ENCODE measurements at regions not wholly inside any gene's neighbourhood (a gene's known extent, or its start where the extent isn't known, plus 50 kb on each side); places are given as distances from the start of the nearest gene placed in this dataset.
"Not testable (repeated sequence)": the region's sequence is repeated elsewhere in the genome, so short reads cannot be mapped to it uniquely, and the experiment has no call there.

- ATAC-seq (ENCODE audit: low read depth): no peak
- no peak overlapping the region for H3K27ac Mint-ChIP-seq
- peaks cover 4% of the 10 kb centered on the region for H3K27me3 Mint-ChIP-seq
- no peak for DNase-seq (ENCODE audit: low spot score in 2 of 2)
- no peak overlapping the region for H3K4me3 Mint-ChIP-seq
- no peaks in the 10 kb centered on the region for H3K9me3 Mint-ChIP-seq
- H3K36me3 Mint-ChIP-seq: no peaks in the 10 kb centered on the region
- no peaks in the 10 kb centered on the region for H3K4me1 Mint-ChIP-seq
These were observed 493.4 kb downstream of the MATN1 start for GRCh38 chr1:30229960-30230359.

- no peaks in the 10 kb centered on the region for H3K4me1 Mint-ChIP-seq
These were observed 493.8 kb downstream of the MATN1 start for GRCh38 chr1:30229557-30229956.

GRCh38 chr1:30226648-30227047 is 496.7 kb downstream of the MATN1 start:
- no peak overlapping the region for H3K27ac Mint-ChIP-seq
- no peaks in the 10 kb centered on the region for H3K36me3 Mint-ChIP-seq
- H3K4me1 Mint-ChIP-seq: no peaks in the 10 kb centered on the region
- H3K9me3 Mint-ChIP-seq: no peaks in the 10 kb centered on the region
- H3K27me3 Mint-ChIP-seq: peaks cover 6% of the 10 kb centered on the region
- ATAC-seq (ENCODE audit: low read depth) (no peak), DNase-seq (ENCODE audit: low spot score in 2 of 2) (no peak)
- H3K4me3 Mint-ChIP-seq: no peak overlapping the region

More at GRCh38 chr1:30229557-30229956, 493.8 kb downstream of the MATN1 start:
- Mint-ChIP-seq H3K27me3 (peaks cover 8% of the 10 kb centered on the region), H3K36me3 (no peaks in the 10 kb centered on the region), H3K4me3 (no peak overlapping the region), H3K9me3 (no peaks in the 10 kb centered on the region), H3K27ac (no peak overlapping the region)
- ATAC-seq (ENCODE audit: low read depth) (no peak), DNase-seq (ENCODE audit: low spot score in 2 of 2) (no peak)

- peaks cover 6% of the 10 kb centered on the region for H3K27me3 Mint-ChIP-seq
- no peaks in the 10 kb centered on the region for H3K9me3 Mint-ChIP-seq
- no peak overlapping the region for H3K4me3 Mint-ChIP-seq
- ATAC-seq (ENCODE audit: low read depth) (no peak), DNase-seq (ENCODE audit: low spot score in 2 of 2) (no peak)
- H3K4me1 Mint-ChIP-seq: no peaks in the 10 kb centered on the region
- H3K27ac Mint-ChIP-seq: no peak overlapping the region
- no peaks in the 10 kb centered on the region for H3K36me3 Mint-ChIP-seq
These were observed 498.0 kb downstream of the MATN1 start for GRCh38 chr1:30225357-30225756.

GRCh38 chr1:30219675-30220074 is 503.7 kb downstream of the MATN1 start:
- ATAC-seq (ENCODE audit: low read depth) (no peak), DNase-seq (ENCODE audit: low spot score in 2 of 2) (no peak)
- H3K4me1 Mint-ChIP-seq: no peaks in the 10 kb centered on the region
- H3K27me3 Mint-ChIP-seq: peaks cover 9% of the 10 kb centered on the region
- H3K36me3 Mint-ChIP-seq: no peaks in the 10 kb centered on the region
- H3K9me3 Mint-ChIP-seq: no peaks in the 10 kb centered on the region
- no peak overlapping the region for H3K27ac Mint-ChIP-seq
- no peak overlapping the region for H3K4me3 Mint-ChIP-seq

- Mint-ChIP-seq H3K27me3 (peaks cover 7% of the 10 kb centered on the region), H3K4me3 (no peak overlapping the region), H3K9me3 (no peaks in the 10 kb centered on the region), H3K4me1 (no peaks in the 10 kb centered on the region), H3K27ac (no peak overlapping the region), H3K36me3 (no peaks in the 10 kb centered on the region)
- no peak for ATAC-seq (ENCODE audit: low read depth)
- DNase-seq (ENCODE audit: low spot score in 2 of 2): no peak
These were observed 504.9 kb downstream of the MATN1 start for GRCh38 chr1:30218438-30218837.

- Mint-ChIP-seq H3K27me3 (peaks cover 10% of the 10 kb centered on the region), H3K9me3 (no peaks in the 10 kb centered on the region), H3K4me3 (no peak overlapping the region), H3K4me1 (no peaks in the 10 kb centered on the region), H3K27ac (no peak overlapping the region), H3K36me3 (no peaks in the 10 kb centered on the region)
- no peak for DNase-seq (ENCODE audit: low spot score in 2 of 2)
- ATAC-seq (ENCODE audit: low read depth): no peak
These were observed 506.8 kb downstream of the MATN1 start for GRCh38 chr1:30216602-30217001.

- no peak for ATAC-seq (ENCODE audit: low read depth)
- H3K27me3 Mint-ChIP-seq: peaks cover 3% of the 10 kb centered on the region
- DNase-seq (ENCODE audit: low spot score in 2 of 2): no peak
- no peaks in the 10 kb centered on the region for H3K4me1 Mint-ChIP-seq
- H3K27ac Mint-ChIP-seq: no peak overlapping the region
- H3K36me3 Mint-ChIP-seq: no peaks in the 10 kb centered on the region
- no peak overlapping the region for H3K4me3 Mint-ChIP-seq
- no peaks in the 10 kb centered on the region for H3K9me3 Mint-ChIP-seq
These were observed 509.4 kb downstream of the MATN1 start for GRCh38 chr1:30213936-30214335.

GRCh38 chr1:30207962-30208361 is 515.4 kb downstream of the MATN1 start:
- H3K36me3 Mint-ChIP-seq; H3K4me3 Mint-ChIP-seq; ATAC-seq (ENCODE audit: low read depth); DNase-seq (ENCODE audit: low spot score in 2 of 2); H3K27me3 Mint-ChIP-seq; H3K9me3 Mint-ChIP-seq; H3K27ac Mint-ChIP-seq; H3K4me1 Mint-ChIP-seq: not testable (repeated sequence)

GRCh38 chr1:30206631-30207030 is 516.8 kb downstream of the MATN1 start:
- DNase-seq (ENCODE audit: low spot score in 2 of 2); H3K9me3 Mint-ChIP-seq; H3K4me1 Mint-ChIP-seq; H3K27ac Mint-ChIP-seq; H3K4me3 Mint-ChIP-seq; H3K27me3 Mint-ChIP-seq; ATAC-seq (ENCODE audit: low read depth); H3K36me3 Mint-ChIP-seq: not testable (repeated sequence)

- not testable (repeated sequence) for ATAC-seq (ENCODE audit: low read depth); H3K27me3 Mint-ChIP-seq; H3K4me1 Mint-ChIP-seq; H3K27ac Mint-ChIP-seq; H3K9me3 Mint-ChIP-seq; DNase-seq (ENCODE audit: low spot score in 2 of 2); H3K4me3 Mint-ChIP-seq; H3K36me3 Mint-ChIP-seq
These were observed 518.5 kb downstream of the MATN1 start for GRCh38 chr1:30204916-30205315.

GRCh38 chr1:30201015-30201414 is 522.4 kb downstream of the MATN1 start:
- no peak for DNase-seq (ENCODE audit: low spot score in 2 of 2)
- H3K4me1 Mint-ChIP-seq: no peaks in the 10 kb centered on the region
- H3K4me3 Mint-ChIP-seq: no peak overlapping the region
- no peaks in the 10 kb centered on the region for H3K36me3 Mint-ChIP-seq
- H3K9me3 Mint-ChIP-seq: peaks cover 8% of the 10 kb centered on the region
- H3K27me3 Mint-ChIP-seq: peaks cover 11% of the 10 kb centered on the region
- H3K27ac Mint-ChIP-seq: no peak overlapping the region
- no peak for ATAC-seq (ENCODE audit: low read depth)

- Mint-ChIP-seq H3K27ac (no peak overlapping the region), H3K36me3 (no peaks in the 10 kb centered on the region), H3K9me3 (peaks cover 8% of the 10 kb centered on the region), H3K4me3 (no peak overlapping the region), H3K27me3 (peaks cover 13% of the 10 kb centered on the region), H3K4me1 (no peaks in the 10 kb centered on the region)
- no peak for ATAC-seq (ENCODE audit: low read depth)
- DNase-seq (ENCODE audit: low spot score in 2 of 2): no peak
These were observed 523.2 kb downstream of the MATN1 start for GRCh38 chr1:30200161-30200560.

GRCh38 chr1:30199563-30199962 is 523.8 kb downstream of the MATN1 start:
- H3K36me3 Mint-ChIP-seq: no peaks in the 10 kb centered on the region
- no peaks in the 10 kb centered on the region for H3K4me1 Mint-ChIP-seq
- peaks cover 8% of the 10 kb centered on the region for H3K9me3 Mint-ChIP-seq
- H3K27ac Mint-ChIP-seq: no peak overlapping the region
- H3K4me3 Mint-ChIP-seq: no peak overlapping the region
- DNase-seq (ENCODE audit: low spot score in 2 of 2) (no peak), ATAC-seq (ENCODE audit: low read depth) (no peak)
- peaks cover 13% of the 10 kb centered on the region for H3K27me3 Mint-ChIP-seq

GRCh38 chr1:30198795-30199403 is 524.5 kb downstream of the MATN1 start:
- Mint-ChIP-seq H3K9me3 (peaks cover 6% of the 10 kb centered on the region), H3K4me1 (no peaks in the 10 kb centered on the region), H3K4me3 (no peak overlapping the region), H3K36me3 (no peaks in the 10 kb centered on the region), H3K27me3 (peaks cover 13% of the 10 kb centered on the region), H3K27ac (no peak overlapping the region)
- DNase-seq (ENCODE audit: low spot score in 2 of 2): no peak
- ATAC-seq (ENCODE audit: low read depth): no peak

Measured in memory B cell (primary cell).